ENCODE measurements at regions not wholly inside any gene's neighbourhood (a gene's known extent, or its start where the extent isn't known, plus 50 kb on each side); places are given as distances from the start of the nearest gene placed in this dataset.

- WGBS (ENCODE audit: extremely low coverage, insufficient coverage, insufficient read length): no CpG with 5 or more reads among the region's 1 CpG
- Histone ChIP-seq H2BK5ac (ENCODE audit: low read depth, low read length, poor library complexity) (no peak overlapping the region), H3K9ac (ENCODE audit: low read length) (no peak overlapping the region), H3K4me1 (ENCODE audit: control insufficient read depth in 1 of 2, insufficient read depth in 2 of 2, low read length in 2 of 2) (no peaks in the 10 kb centered on the region), H3K27ac (ENCODE audit: low read depth, low read length) (no peak overlapping the region), H2AK5ac (ENCODE audit: low read length) (no peak overlapping the region), H3K18ac (ENCODE audit: low read length) (no peak overlapping the region), H3K4ac (ENCODE audit: low read depth, low read length) (no peak overlapping the region), H3K23ac (ENCODE audit: low read length) (no peak overlapping the region), H3K79me1 (ENCODE audit: low read length) (no peaks in the 10 kb centered on the region), H3K4me2 (ENCODE audit: low read length) (no peak overlapping the region), H4K12ac (ENCODE audit: low read depth, low read length) (no peak overlapping the region), H4K8ac (ENCODE audit: low read depth, low read length) (no peak overlapping the region), H3K4me3 (ENCODE audit: low read depth, low read length) (no peak overlapping the region), H2BK12ac (ENCODE audit: low read length) (no peak overlapping the region), H3K79me2 (ENCODE audit: control insufficient read depth, insufficient read depth, low read length, poor library complexity) (no peaks in the 10 kb centered on the region), H3K27me3 (ENCODE audit: insufficient read depth, low read length) (no peaks in the 10 kb centered on the region), H3K36me3 (ENCODE audit: control insufficient read depth in 1 of 2, insufficient read depth in 2 of 2, low read length in 2 of 2) (no peaks in the 10 kb centered on the region), H3K9me3 (ENCODE audit: insufficient read depth, low read depth, low read length) (no peaks in the 10 kb centered on the region), H4K91ac (ENCODE audit: low read depth, low read length) (no peak overlapping the region), H2BK120ac (ENCODE audit: insufficient read depth, low read length, poor library complexity) (no peak overlapping the region), H3K14ac (ENCODE audit: low read length) (no peak overlapping the region), H2AFZ (ENCODE audit: insufficient read depth, low read length, poor library complexity) (no peak overlapping the region)
- DNase-seq: no peak
Observed at GRCh38 chr1:193658081-193658480, 471.7 kb upstream of the B3GALT2 start.

GRCh38 chr1:193657552-193657951 is 471.1 kb upstream of the B3GALT2 start:
- Histone ChIP-seq H3K36me3 (ENCODE audit: control insufficient read depth in 1 of 2, insufficient read depth in 2 of 2, low read length in 2 of 2) (no peaks in the 10 kb centered on the region), H2BK120ac (ENCODE audit: insufficient read depth, low read length, poor library complexity) (no peak overlapping the region)

GRCh38 chr1:193656841-193657240 is 470.4 kb upstream of the B3GALT2 start:
- H3K9me3 ChIP-seq (ENCODE audit: insufficient read depth, low read depth, low read length): no peaks in the 10 kb centered on the region
- H4K12ac ChIP-seq (ENCODE audit: low read depth, low read length): no peak overlapping the region
- no peaks in the 10 kb centered on the region for H3K79me2 ChIP-seq (ENCODE audit: control insufficient read depth, insufficient read depth, low read length, poor library complexity)
- no peak overlapping the region for H3K9ac ChIP-seq (ENCODE audit: low read length)
- DNase-seq: no peak
- no peaks in the 10 kb centered on the region for H3K4me1 ChIP-seq (ENCODE audit: control insufficient read depth in 1 of 2, insufficient read depth in 2 of 2, low read length in 2 of 2)
- no peak overlapping the region for H2BK120ac ChIP-seq (ENCODE audit: insufficient read depth, low read length, poor library complexity)
- no peaks in the 10 kb centered on the region for H3K27me3 ChIP-seq (ENCODE audit: insufficient read depth, low read length)
- H3K4me3 ChIP-seq (ENCODE audit: low read depth, low read length): no peak overlapping the region
- no peak overlapping the region for H2BK12ac ChIP-seq (ENCODE audit: low read length)
- no CpG with 5 or more reads among the region's 2 CpGs for WGBS (ENCODE audit: extremely low coverage, insufficient coverage, insufficient read length)
- no peak overlapping the region for H3K14ac ChIP-seq (ENCODE audit: low read length)
- H3K4me2 ChIP-seq (ENCODE audit: low read length): no peak overlapping the region
- H2AFZ ChIP-seq (ENCODE audit: insufficient read depth, low read length, poor library complexity): no peak overlapping the region
- no peak overlapping the region for H3K23ac ChIP-seq (ENCODE audit: low read length)
- no peak overlapping the region for H2BK5ac ChIP-seq (ENCODE audit: low read depth, low read length, poor library complexity)
- no peak overlapping the region for H3K4ac ChIP-seq (ENCODE audit: low read depth, low read length)
- no peak overlapping the region for H4K8ac ChIP-seq (ENCODE audit: low read depth, low read length)
- no peaks in the 10 kb centered on the region for H3K36me3 ChIP-seq (ENCODE audit: control insufficient read depth in 1 of 2, insufficient read depth in 2 of 2, low read length in 2 of 2)
- no peak overlapping the region for H2AK5ac ChIP-seq (ENCODE audit: low read length)
- no peak overlapping the region for H4K91ac ChIP-seq (ENCODE audit: low read depth, low read length)
- H3K18ac ChIP-seq (ENCODE audit: low read length): no peak overlapping the region
- H3K27ac ChIP-seq (ENCODE audit: low read depth, low read length): no peak overlapping the region
- H3K79me1 ChIP-seq (ENCODE audit: low read length): no peaks in the 10 kb centered on the region

More at GRCh38 chr1:193657552-193657951, 471.1 kb upstream of the B3GALT2 start:
- no peak overlapping the region for H2BK5ac ChIP-seq (ENCODE audit: low read depth, low read length, poor library complexity)
- no peak overlapping the region for H2BK12ac ChIP-seq (ENCODE audit: low read length)
- H3K4me2 ChIP-seq (ENCODE audit: low read length): no peak overlapping the region
- no peaks in the 10 kb centered on the region for H3K9me3 ChIP-seq (ENCODE audit: insufficient read depth, low read depth, low read length)
- no CpG with 5 or more reads among the region's 3 CpGs for WGBS (ENCODE audit: extremely low coverage, insufficient coverage, insufficient read length)
- no peak overlapping the region for H3K9ac ChIP-seq (ENCODE audit: low read length)
- no peak overlapping the region for H3K18ac ChIP-seq (ENCODE audit: low read length)
- H3K27me3 ChIP-seq (ENCODE audit: insufficient read depth, low read length): no peaks in the 10 kb centered on the region
- no peaks in the 10 kb centered on the region for H3K79me1 ChIP-seq (ENCODE audit: low read length)
- no peak overlapping the region for H4K12ac ChIP-seq (ENCODE audit: low read depth, low read length)
- H3K23ac ChIP-seq (ENCODE audit: low read length): no peak overlapping the region
- no peak overlapping the region for H3K27ac ChIP-seq (ENCODE audit: low read depth, low read length)
- H3K4me1 ChIP-seq (ENCODE audit: control insufficient read depth in 1 of 2, insufficient read depth in 2 of 2, low read length in 2 of 2): no peaks in the 10 kb centered on the region
- no peak overlapping the region for H2AFZ ChIP-seq (ENCODE audit: insufficient read depth, low read length, poor library complexity)
- H3K79me2 ChIP-seq (ENCODE audit: control insufficient read depth, insufficient read depth, low read length, poor library complexity): no peaks in the 10 kb centered on the region
- H4K8ac ChIP-seq (ENCODE audit: low read depth, low read length): no peak overlapping the region
- no peak overlapping the region for H3K14ac ChIP-seq (ENCODE audit: low read length)
- no peak overlapping the region for H3K4me3 ChIP-seq (ENCODE audit: low read depth, low read length)
- H4K91ac ChIP-seq (ENCODE audit: low read depth, low read length): no peak overlapping the region
- no peak overlapping the region for H3K4ac ChIP-seq (ENCODE audit: low read depth, low read length)
- no peak for DNase-seq
- no peak overlapping the region for H2AK5ac ChIP-seq (ENCODE audit: low read length)

- Histone ChIP-seq H3K23ac (ENCODE audit: low read length) (no peak overlapping the region), H2AK5ac (ENCODE audit: low read length) (no peak overlapping the region), H3K36me3 (ENCODE audit: control insufficient read depth in 1 of 2, insufficient read depth in 2 of 2, low read length in 2 of 2) (no peaks in the 10 kb centered on the region), H3K4ac (ENCODE audit: low read depth, low read length) (no peak overlapping the region), H2BK5ac (ENCODE audit: low read depth, low read length, poor library complexity) (no peak overlapping the region), H3K9ac (ENCODE audit: low read length) (no peak overlapping the region), H2BK12ac (ENCODE audit: low read length) (no peak overlapping the region), H4K12ac (ENCODE audit: low read depth, low read length) (no peak overlapping the region), H4K8ac (ENCODE audit: low read depth, low read length) (no peak overlapping the region), H3K9me3 (ENCODE audit: insufficient read depth, low read depth, low read length) (no peaks in the 10 kb centered on the region), H4K91ac (ENCODE audit: low read depth, low read length) (no peak overlapping the region), H3K27ac (ENCODE audit: low read depth, low read length) (no peak overlapping the region), H3K27me3 (ENCODE audit: insufficient read depth, low read length) (no peaks in the 10 kb centered on the region), H3K79me2 (ENCODE audit: control insufficient read depth, insufficient read depth, low read length, poor library complexity) (no peaks in the 10 kb centered on the region), H3K4me2 (ENCODE audit: low read length) (no peak overlapping the region), H3K18ac (ENCODE audit: low read length) (no peak overlapping the region), H2AFZ (ENCODE audit: insufficient read depth, low read length, poor library complexity) (no peak overlapping the region), H3K4me3 (ENCODE audit: low read depth, low read length) (no peak overlapping the region), H3K79me1 (ENCODE audit: low read length) (no peaks in the 10 kb centered on the region), H2BK120ac (ENCODE audit: insufficient read depth, low read length, poor library complexity) (no peak overlapping the region), H3K4me1 (ENCODE audit: control insufficient read depth in 1 of 2, insufficient read depth in 2 of 2, low read length in 2 of 2) (no peaks in the 10 kb centered on the region), H3K14ac (ENCODE audit: low read length) (no peak overlapping the region)
- no CpG with 5 or more reads among the region's 2 CpGs for WGBS (ENCODE audit: extremely low coverage, insufficient coverage, insufficient read length)
- DNase-seq: no peak
Observed at GRCh38 chr1:193654951-193655735, 468.7 kb upstream of the B3GALT2 start.
